H1 (cell line): ENCODE measurements at regions not wholly inside any gene's neighbourhood (a gene's known extent, or its start where the extent isn't known, plus 50 kb on each side); places are given as distances from the start of the nearest gene placed in this dataset.

ENCODE experiments used
- CREB1 ChIP-seq: IDR thresholded peaks from 2 replicates; pipeline ENCODE4 v1.6.1; 2012; ENCODE audit warnings: inconsistent platforms
- SIRT6 ChIP-seq: IDR thresholded peaks from one replicate; pipeline ENCODE4 v1.7.1; 2012; ENCODE audit warnings: low read length, inconsistent platforms
- TF ChIP-seq, protein P1 (sequence below): fragments of 300-600 bp; sonication (generic); IDR thresholded peaks from 2 replicates; pipeline ENCODE4 v1.7.1; 2012; ENCODE audit warnings: low read length, moderate library complexity, mild to moderate bottlenecking, inconsistent platforms; ENCODE audit not compliant: insufficient replicate concordance

DNA sequence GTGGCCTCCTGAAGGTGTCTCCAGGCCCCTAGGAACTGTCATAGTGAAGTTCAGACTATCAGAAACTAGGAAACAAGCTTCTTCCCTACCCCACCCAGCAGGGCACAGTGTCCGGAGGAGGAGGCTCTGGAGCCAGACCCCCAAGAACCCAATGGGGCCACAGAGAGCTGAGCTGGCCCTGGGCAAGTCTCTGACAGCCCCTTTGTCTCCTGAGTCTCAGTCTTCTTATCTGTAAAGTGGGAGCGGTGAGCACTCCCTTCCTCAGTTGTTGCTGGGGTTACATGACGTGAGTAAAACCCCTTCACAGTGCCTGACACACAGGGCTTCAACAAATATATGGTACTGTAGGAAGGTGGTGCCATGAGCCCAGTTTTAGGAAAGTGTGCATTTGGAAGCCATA is 675.8 kb downstream of the MATN1 start (continued):
- TF ChIP-seq, protein P1, sequence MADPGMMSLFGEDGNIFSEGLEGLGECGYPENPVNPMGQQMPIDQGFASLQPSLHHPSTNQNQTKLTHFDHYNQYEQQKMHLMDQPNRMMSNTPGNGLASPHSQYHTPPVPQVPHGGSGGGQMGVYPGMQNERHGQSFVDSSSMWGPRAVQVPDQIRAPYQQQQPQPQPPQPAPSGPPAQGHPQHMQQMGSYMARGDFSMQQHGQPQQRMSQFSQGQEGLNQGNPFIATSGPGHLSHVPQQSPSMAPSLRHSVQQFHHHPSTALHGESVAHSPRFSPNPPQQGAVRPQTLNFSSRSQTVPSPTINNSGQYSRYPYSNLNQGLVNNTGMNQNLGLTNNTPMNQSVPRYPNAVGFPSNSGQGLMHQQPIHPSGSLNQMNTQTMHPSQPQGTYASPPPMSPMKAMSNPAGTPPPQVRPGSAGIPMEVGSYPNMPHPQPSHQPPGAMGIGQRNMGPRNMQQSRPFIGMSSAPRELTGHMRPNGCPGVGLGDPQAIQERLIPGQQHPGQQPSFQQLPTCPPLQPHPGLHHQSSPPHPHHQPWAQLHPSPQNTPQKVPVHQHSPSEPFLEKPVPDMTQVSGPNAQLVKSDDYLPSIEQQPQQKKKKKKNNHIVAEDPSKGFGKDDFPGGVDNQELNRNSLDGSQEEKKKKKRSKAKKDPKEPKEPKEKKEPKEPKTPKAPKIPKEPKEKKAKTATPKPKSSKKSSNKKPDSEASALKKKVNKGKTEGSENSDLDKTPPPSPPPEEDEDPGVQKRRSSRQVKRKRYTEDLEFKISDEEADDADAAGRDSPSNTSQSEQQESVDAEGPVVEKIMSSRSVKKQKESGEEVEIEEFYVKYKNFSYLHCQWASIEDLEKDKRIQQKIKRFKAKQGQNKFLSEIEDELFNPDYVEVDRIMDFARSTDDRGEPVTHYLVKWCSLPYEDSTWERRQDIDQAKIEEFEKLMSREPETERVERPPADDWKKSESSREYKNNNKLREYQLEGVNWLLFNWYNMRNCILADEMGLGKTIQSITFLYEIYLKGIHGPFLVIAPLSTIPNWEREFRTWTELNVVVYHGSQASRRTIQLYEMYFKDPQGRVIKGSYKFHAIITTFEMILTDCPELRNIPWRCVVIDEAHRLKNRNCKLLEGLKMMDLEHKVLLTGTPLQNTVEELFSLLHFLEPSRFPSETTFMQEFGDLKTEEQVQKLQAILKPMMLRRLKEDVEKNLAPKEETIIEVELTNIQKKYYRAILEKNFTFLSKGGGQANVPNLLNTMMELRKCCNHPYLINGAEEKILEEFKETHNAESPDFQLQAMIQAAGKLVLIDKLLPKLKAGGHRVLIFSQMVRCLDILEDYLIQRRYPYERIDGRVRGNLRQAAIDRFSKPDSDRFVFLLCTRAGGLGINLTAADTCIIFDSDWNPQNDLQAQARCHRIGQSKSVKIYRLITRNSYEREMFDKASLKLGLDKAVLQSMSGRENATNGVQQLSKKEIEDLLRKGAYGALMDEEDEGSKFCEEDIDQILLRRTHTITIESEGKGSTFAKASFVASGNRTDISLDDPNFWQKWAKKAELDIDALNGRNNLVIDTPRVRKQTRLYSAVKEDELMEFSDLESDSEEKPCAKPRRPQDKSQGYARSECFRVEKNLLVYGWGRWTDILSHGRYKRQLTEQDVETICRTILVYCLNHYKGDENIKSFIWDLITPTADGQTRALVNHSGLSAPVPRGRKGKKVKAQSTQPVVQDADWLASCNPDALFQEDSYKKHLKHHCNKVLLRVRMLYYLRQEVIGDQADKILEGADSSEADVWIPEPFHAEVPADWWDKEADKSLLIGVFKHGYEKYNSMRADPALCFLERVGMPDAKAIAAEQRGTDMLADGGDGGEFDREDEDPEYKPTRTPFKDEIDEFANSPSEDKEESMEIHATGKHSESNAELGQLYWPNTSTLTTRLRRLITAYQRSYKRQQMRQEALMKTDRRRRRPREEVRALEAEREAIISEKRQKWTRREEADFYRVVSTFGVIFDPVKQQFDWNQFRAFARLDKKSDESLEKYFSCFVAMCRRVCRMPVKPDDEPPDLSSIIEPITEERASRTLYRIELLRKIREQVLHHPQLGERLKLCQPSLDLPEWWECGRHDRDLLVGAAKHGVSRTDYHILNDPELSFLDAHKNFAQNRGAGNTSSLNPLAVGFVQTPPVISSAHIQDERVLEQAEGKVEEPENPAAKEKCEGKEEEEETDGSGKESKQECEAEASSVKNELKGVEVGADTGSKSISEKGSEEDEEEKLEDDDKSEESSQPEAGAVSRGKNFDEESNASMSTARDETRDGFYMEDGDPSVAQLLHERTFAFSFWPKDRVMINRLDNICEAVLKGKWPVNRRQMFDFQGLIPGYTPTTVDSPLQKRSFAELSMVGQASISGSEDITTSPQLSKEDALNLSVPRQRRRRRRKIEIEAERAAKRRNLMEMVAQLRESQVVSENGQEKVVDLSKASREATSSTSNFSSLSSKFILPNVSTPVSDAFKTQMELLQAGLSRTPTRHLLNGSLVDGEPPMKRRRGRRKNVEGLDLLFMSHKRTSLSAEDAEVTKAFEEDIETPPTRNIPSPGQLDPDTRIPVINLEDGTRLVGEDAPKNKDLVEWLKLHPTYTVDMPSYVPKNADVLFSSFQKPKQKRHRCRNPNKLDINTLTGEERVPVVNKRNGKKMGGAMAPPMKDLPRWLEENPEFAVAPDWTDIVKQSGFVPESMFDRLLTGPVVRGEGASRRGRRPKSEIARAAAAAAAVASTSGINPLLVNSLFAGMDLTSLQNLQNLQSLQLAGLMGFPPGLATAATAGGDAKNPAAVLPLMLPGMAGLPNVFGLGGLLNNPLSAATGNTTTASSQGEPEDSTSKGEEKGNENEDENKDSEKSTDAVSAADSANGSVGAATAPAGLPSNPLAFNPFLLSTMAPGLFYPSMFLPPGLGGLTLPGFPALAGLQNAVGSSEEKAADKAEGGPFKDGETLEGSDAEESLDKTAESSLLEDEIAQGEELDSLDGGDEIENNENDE: no peak
- TF ChIP-seq SIRT6 (no peak), CREB1 (no peak)
